NK-92 treated with Interleukin-12 subunit alpha and Interleukin-12 subunit beta, amount 100 ng/mL, for 24 hours (cell line): ENCODE measurements at regions not wholly inside any gene's neighbourhood (a gene's known extent, or its start where the extent isn't known, plus 50 kb on each side); places are given as distances from the start of the nearest gene placed in this dataset.
"Not testable (repeated sequence)": the region's sequence is repeated elsewhere in the genome, so short reads cannot be mapped to it uniquely, and the experiment has no call there.

ENCODE experiments used
- DNase-seq: peaks from one replicate; lab custom pipeline; 2025; lab: John Stamatoyannopoulos, UW

DNA sequence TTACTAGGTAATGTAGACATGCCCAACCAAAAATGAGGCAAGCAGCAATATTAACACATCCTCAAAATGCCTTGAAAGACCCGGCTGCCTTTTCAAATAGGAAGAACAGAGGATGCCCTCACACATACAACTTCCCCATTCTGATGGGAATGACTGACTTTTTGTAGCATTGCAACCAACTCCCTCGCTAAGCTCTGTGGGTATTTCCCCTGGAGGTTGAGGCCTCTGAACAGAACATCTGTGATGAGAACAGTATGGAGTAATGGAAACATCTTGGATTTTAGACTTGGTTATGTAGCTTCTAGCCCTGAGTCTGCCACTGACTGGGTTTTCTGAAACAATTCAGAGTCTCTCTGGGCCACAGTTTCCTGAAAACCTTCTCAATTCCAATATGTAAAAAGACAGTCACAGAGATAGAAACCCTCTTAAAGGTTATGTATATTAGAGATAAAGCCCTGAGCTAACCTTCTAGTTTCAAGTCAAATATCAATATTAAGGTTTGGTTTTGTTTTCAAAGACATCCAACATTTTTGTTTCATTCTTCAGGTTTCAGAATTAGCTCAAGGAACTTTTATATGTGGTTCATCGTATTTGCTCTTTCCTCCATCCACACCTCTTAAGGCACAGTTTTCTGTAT is 311.5 kb downstream of the SETD4 start:
- no peak for DNase-seq

GRCh38 chr21:35743571-35743970 is 316.8 kb downstream of the SETD4 start:
- no peak for DNase-seq

- DNase-seq, result no peak
Measured at GRCh38 chr21:35738347-35738961, 321.9 kb downstream of the SETD4 start.

- DNase-seq, result no peak
Measured at GRCh38 chr21:35737899-35738346, 322.4 kb downstream of the SETD4 start.

DNA sequence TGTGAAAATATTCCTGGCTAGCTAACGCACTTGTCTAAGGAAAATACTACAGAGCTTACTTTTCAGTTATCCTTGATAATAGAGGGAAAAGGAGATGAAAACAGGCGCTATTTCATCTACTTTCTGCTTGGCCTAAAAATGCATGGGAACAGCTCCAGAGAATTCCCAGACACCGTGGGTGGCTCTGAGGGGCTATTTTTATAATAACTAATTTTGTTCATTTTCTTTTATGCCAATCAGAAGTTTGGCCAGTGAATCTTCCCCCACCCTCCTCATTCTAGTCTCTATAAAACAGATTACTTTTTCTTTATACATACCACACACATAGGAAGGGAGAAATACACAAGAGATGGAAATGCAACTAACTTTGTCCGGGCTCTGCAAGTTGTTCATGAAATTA is 322.9 kb downstream of the SETD4 start:
- no peak for DNase-seq

GRCh38 chr21:35732788-35733187 is 327.5 kb downstream of the SETD4 start:
- DNase-seq, result no peak

- no peak for DNase-seq
Measured at GRCh38 chr21:35730325-35730724, 330.0 kb downstream of the SETD4 start.

DNA sequence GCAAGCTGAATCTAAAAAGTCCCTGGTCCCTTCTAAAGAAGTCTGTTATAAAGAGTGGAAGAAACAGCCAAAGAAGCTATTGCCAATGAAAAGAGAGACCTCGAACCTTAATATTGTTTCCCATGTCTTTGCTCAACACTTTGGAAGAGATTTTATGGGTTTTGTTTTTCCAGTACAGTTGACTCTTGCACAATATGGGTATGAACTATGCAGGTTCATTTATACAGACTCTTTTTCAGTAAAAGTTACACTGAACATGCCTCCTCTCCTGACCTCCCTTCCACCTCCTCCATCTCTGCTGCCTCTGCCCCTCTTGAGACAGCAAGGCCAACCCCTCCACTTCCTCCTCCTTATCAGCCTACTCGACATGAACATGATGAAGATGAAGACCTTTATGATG is 332.5 kb downstream of the SETD4 start:
- no peak for DNase-seq

DNA sequence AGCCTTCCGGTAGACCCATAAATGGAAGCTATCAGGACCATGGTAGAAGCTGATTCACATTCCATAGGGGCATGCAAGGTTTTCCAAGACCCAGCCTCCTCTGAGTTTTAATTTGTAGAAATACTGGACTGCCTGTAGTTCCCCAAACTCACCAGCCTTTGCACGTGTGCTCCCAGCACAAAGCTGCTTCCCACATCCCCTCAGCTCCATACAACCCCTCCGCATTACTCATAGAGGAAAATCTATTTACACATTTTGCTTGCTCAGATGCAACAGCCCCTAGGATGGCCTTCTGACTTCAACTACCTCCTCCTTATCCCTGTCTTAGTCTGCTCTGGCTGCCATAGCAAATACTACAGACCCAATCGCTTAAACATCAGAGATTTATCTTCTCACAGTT is 336.2 kb downstream of the SETD4 start:
- DNase-seq, result no peak

DNA sequence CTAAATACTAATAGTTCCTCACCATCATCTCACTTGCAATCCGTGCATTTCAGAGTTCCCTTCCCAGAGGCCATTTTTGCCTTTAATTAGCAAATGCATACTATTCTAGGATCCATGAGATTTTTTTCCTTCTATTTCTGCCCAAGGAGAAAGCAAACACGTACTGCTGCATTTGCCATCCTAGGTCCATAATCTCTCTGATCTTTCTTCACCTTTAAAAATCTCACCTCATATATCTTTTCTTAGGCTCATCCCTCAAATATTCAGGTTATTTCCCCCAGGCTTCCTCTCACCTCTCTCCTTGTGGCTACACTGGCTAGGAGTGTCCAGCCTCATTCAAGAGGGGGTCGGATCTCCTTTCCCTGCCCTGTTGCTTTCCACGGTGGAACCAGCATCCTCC is 338.6 kb downstream of the SETD4 start:
- no peak for DNase-seq

- DNase-seq, result no peak
Measured at GRCh38 chr21:35720208-35720731, 340.1 kb downstream of the SETD4 start.

DNA sequence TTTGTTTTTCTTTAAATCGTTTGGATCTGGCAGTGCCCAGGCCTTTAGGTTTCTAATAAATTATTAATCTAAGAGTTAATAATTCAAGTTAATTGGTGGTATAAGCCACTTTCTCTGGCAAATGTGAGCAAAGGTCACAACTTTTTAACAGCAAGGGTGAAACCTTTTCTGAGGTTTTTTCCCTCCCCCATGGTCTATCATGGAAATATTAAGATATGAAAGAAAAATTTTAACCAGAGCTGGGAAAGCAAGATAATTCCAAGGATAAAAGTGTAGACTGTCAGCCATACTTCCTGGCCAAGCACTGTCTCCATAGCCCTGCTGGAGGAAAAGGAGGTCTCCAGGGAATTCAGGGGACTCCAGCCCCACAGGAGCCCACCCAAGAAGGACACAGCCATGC is 341.2 kb downstream of the SETD4 start:
- DNase-seq, result no peak

GRCh38 chr21:35716876-35717565 is 343.3 kb downstream of the SETD4 start:
- no peak for DNase-seq

GRCh38 chr21:35713914-35714313 is 346.4 kb downstream of the SETD4 start:
- no peak for DNase-seq

DNA sequence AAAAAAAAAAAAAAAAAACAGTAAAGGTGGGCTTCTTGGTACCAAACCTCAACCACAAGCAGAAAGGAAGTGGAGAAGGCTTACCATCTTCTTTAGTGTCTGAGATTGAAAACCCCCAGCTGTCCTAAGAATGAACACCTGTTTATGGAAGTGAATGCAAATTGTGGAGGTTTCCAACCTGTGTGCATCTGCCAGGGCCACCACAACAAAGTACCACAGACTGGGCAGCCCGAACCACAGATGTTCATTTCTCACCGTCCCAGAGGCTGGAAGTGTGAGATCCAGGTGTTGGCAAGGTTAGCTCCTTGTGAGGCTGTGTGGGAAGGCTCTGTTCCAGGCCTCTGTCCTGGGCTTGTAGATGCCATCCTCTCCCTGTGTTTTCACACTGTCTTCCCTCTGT is 348.7 kb downstream of the SETD4 start:
- no peak for DNase-seq

- no peak for DNase-seq
Measured at GRCh38 chr21:35711213-35711612, 349.1 kb downstream of the SETD4 start.

DNA sequence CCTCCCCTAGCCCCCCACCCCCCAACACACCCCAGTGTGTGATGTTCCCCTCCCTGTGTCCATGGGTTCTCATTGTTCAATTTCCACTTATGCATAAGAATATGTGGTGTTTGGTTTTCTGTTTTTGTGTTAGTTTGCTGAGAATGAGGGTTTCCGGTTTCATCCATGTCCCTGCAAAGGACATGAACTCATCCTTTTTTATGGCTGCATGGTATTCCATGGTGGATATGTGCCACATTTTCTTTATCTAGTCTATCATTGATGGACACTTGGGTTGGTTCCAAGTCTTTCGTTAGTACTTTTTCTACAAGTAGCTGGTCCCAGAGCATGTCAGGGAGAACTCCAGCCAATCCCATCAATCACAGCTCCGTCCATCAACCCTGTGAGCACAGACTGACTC is 350.3 kb downstream of the SETD4 start:
- not testable (repeated sequence) for DNase-seq

DNA sequence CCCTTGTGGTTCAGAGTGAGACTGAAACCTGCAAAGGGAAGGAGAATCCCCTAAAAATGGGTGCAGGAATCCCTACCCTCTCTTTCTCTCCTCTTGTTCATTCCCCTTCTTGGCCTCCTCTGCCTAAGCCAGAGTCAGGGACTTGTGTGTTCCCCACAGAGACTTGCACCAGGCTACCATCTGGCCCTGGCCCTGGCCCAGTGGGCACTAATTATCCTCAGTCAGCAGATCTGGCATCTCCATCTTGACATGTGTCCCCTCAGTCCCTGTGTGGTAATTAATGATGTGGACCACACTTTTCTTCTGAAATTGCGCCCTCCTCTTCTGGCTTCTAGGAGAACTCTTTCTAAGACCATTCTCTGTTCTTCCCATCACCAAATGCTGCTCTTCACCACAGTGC is 354.4 kb downstream of the SETD4 start:
- DNase-seq, result no peak

DNA sequence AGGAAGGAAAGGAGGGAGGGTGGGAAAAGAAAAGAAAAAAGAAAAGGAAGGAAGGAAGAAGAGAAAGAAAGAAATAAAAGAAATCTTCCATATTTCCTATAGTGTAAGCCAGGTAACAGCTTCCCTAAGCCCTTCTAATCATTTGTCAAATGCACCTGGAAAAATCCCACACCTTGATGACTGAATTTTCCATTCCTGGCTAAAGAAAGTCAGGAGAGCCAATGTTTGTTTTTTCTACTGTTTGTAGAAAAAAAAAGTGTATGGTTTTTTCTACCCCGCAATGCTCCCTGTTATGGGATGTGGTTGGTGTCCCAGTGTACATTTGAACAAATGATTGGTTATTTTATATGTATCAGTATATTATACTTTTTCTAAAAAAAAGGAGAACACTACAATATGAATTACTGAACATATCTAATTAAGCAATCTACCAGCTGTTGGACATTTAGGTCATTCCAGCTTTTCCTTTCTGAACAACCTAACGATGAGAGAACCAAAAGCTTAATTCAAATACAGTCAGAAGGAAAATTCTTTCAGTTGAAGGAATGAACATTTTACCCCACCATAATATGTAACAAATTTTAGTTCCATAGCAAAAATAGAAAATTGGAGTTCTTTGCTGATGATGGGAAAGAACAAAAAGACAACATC is 355.0 kb downstream of the SETD4 start:
- no peak for DNase-seq

GRCh38 chr21:35703704-35704103 is 356.6 kb downstream of the SETD4 start:
- DNase-seq, result no peak

DNA sequence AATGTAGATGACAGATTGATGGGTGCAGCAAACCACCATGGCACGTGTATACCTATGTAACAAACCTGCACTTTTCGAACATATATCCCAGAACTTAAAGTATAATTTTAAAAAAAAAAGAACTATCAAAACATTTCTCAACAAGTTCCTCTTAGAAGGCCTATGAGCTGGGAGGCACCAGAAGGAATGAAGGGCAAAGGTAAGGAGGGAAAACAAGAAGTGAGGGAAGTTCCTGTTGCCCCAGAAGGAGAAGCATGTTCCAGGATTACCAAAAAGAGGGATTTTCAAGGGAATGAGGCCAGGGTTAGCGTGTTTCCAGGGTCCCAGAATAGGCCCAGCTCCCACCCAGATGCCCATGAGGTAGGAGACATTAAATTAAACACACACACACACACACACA is 361.0 kb downstream of the SETD4 start:
- DNase-seq, result no peak

DNA sequence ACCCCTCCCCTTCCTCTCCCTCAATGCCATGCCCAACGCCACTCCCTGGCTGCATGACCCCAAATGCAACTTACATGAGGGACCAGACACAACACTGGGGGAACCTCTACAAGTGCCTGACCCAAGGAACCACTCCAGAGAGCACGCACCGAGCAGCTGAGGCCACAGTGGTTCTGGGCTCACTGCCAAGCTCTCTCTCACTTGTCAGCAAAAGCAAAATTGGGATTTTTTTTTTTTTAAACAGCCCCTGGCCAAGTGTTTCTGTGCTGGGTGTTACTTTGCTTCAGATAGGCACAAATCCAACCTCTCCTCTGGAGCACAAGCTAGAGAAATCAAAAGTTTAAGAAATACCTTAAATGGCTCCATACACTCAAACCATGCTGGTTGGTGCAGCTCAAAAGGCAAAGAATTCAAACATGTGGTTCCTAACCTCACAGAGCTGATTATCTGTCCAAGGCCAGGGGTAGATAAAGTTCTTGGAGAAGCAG is 363.0 kb downstream of the SETD4 start:
- DNase-seq, result no peak

DNA sequence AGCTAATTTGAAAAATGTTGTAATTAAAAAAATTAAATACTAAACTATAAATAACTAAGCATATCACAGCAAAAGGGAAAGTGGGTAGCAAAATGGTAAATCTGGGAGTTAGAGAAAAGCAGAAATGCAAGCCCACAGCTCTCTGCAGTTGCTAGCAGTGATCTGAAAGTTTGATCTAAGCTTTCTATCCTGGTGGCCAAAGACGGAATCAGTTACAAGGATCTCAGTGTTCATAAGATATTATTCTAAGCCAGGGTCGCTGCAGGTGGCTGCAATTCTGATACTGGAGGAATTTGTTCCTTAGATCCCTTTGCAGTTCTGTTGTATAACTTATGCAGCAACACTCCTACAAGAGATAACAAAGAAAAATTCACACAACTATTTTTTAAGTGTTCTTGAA is 363.7 kb downstream of the SETD4 start:
- no peak for DNase-seq
